ENCODE measurements at regions not wholly inside any gene's neighbourhood (a gene's known extent, or its start where the extent isn't known, plus 50 kb on each side); places are given as distances from the start of the nearest gene placed in this dataset.

GRCh38 chr11:129699711-129700304 is 115.8 kb upstream of the TMEM45B start:
- TF ChIP-seq CTCF (IDR thresholded peaks at IDR 0.05) (no peak), POLR2A (IDR thresholded peaks at IDR 0.05) (no peak), EP300 (IDR thresholded peaks at IDR 0.05) (no peak), POLR2AphosphoS5 (IDR thresholded peaks at IDR 0.05) (no peak)
